GM12892 (cell line): ENCODE measurements at regions not wholly inside any gene's neighbourhood (a gene's known extent, or its start where the extent isn't known, plus 50 kb on each side); places are given as distances from the start of the nearest gene placed in this dataset.

Source experiments
- POLR2A ChIP-seq: IDR thresholded peaks from 2 replicates; pipeline ENCODE4 v1.6.1; 2011; ENCODE audit warnings: low read depth, low read length, control low read depth
- POLR2AphosphoS5 ChIP-seq: IDR thresholded peaks from 2 replicates; pipeline ENCODE4 v1.6.1; 2011; ENCODE audit warnings: low read depth, low read length, control low read depth
- TAF1 ChIP-seq: IDR thresholded peaks from 2 replicates; pipeline ENCODE4 v1.6.1; 2011; ENCODE audit warnings: low read depth, mild to moderate bottlenecking, control low read depth, low read length, borderline replicate concordance

GRCh38 chr3:25281041-25281731 is 146.9 kb upstream of the RARB start:
- no peak for TF ChIP-seq POLR2AphosphoS5
- no peak for TF ChIP-seq TAF1
- TF ChIP-seq POLR2A: no peak
